HEK293T (cell line): ENCODE measurements at regions not wholly inside any gene's neighbourhood (a gene's known extent, or its start where the extent isn't known, plus 50 kb on each side); places are given as distances from the start of the nearest gene placed in this dataset.

Experiments used
- ARNT ChIP-seq: fragments of 450-650 bp; IDR thresholded peaks from 2 replicates; pipeline ENCODE4 v1.6.1; 2017; ENCODE audit warnings: mild to moderate bottlenecking
- BHLHE40 ChIP-seq: fragments of 450-650 bp; IDR thresholded peaks from 2 replicates; pipeline ENCODE4 v1.6.1; 2016; ENCODE audit warnings: mild to moderate bottlenecking, moderate library complexity, borderline replicate concordance
- CTBP1 ChIP-seq: fragments of 450-650 bp; IDR thresholded peaks from 2 replicates; pipeline ENCODE4 v1.6.1; 2016; ENCODE audit warnings: borderline replicate concordance
- ELF4 ChIP-seq: fragments of 450-650 bp; IDR thresholded peaks from 2 replicates; pipeline ENCODE4 v1.6.1; 2017; ENCODE audit warnings: antibody characterized with exemption
- FOXA1 ChIP-seq: fragments of 450-650 bp; IDR thresholded peaks from 2 replicates; pipeline ENCODE4 v1.6.1; 2016; ENCODE audit warnings: mild to moderate bottlenecking
- FOXK2 ChIP-seq: fragments of 450-650 bp; IDR thresholded peaks from 2 replicates; pipeline ENCODE4 v1.6.1; 2016; ENCODE audit warnings: mild to moderate bottlenecking
- FOXM1 ChIP-seq: fragments of 450-650 bp; IDR thresholded peaks from 2 replicates; pipeline ENCODE4 v1.6.1; 2017; ENCODE audit warnings: mild to moderate bottlenecking, borderline replicate concordance
- HDGF ChIP-seq: fragments of 450-650 bp; IDR thresholded peaks from 2 replicates; pipeline ENCODE4 v1.6.1; 2017; ENCODE audit warnings: antibody characterized with exemption, borderline replicate concordance
- NFRKB ChIP-seq: fragments of 450-650 bp; IDR thresholded peaks from 2 replicates; pipeline ENCODE4 v1.6.1; 2016; ENCODE audit warnings: mild to moderate bottlenecking, moderate library complexity
- SP1 ChIP-seq: fragments of 450-650 bp; IDR thresholded peaks from 2 replicates; pipeline ENCODE4 v1.6.1; 2017
- TARDBP ChIP-seq: fragments of 450-650 bp; IDR thresholded peaks from 2 replicates; pipeline ENCODE4 v1.6.1; 2016
- ZNF384 ChIP-seq: fragments of 450-650 bp; IDR thresholded peaks from 2 replicates; pipeline ENCODE4 v1.6.1; 2016
- TF ChIP-seq, protein P1 (sequence below): fragments of 450-650 bp; IDR thresholded peaks from 2 replicates; pipeline ENCODE4 v1.6.1; 2016

DNA sequence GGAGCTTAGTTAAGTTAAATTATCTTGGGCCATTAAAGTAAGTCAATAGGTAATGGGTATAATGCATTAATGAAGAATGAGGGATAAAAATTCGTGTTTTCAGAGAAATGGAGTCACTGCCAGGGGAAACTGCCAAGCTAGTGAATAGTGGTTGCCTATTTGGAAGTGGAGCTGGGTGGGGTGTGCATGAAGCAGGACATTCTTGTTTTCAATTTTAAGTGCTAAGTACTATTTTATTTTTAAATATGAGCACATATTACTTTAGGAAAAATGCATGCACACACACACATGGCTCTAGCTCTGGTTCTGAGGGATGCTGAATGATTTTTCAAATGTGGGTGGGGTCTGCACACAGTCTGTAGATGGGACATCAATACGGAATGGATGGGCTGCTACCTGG is 717.7 kb upstream of the SGCG start:
- TF ChIP-seq SP1, result no peak
- no peak for TF ChIP-seq ELF4
- TF ChIP-seq HDGF, result no peak
- no peak for TF ChIP-seq BHLHE40
- TF ChIP-seq FOXM1, result no peak
- no peak for TF ChIP-seq ZNF384
- TF ChIP-seq FOXK2, result no peak
- no peak for TF ChIP-seq FOXA1
- no peak for TF ChIP-seq NFRKB
- TF ChIP-seq CTBP1, result no peak
- TF ChIP-seq, protein P1, sequence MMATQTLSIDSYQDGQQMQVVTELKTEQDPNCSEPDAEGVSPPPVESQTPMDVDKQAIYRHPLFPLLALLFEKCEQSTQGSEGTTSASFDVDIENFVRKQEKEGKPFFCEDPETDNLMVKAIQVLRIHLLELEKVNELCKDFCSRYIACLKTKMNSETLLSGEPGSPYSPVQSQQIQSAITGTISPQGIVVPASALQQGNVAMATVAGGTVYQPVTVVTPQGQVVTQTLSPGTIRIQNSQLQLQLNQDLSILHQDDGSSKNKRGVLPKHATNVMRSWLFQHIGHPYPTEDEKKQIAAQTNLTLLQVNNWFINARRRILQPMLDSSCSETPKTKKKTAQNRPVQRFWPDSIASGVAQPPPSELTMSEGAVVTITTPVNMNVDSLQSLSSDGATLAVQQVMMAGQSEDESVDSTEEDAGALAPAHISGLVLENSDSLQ, result no peak
- no peak for TF ChIP-seq TARDBP
- TF ChIP-seq ARNT, result no peak
